ENCODE measurements at regions not wholly inside any gene's neighbourhood (a gene's known extent, or its start where the extent isn't known, plus 50 kb on each side); places are given as distances from the start of the nearest gene placed in this dataset.

- WGBS (ENCODE audit: extremely low coverage, insufficient read length, low lambda C conversion rate) = no CpG with 5 or more reads among the region's 4 CpGs
Measured at GRCh38 chr18:32871786-32872185, 99.0 kb upstream of the KLHL14 start.

More at GRCh38 chr18:32871786-32872185, 99.0 kb upstream of the KLHL14 start:
- Histone ChIP-seq H3K4me2 (ENCODE audit: insufficient read depth, insufficient read length, low read length) (no peak overlapping the region), H4K20me1 (ENCODE audit: control insufficient read depth, insufficient read depth, insufficient read length) (no peaks in the 10 kb centered on the region), H2BK20ac (ENCODE audit: low read depth, low read length, poor library complexity, severe bottlenecking) (no peak overlapping the region), H3K23ac (ENCODE audit: insufficient read length, low read depth, low read length) (no peak overlapping the region), H3K23me2 (ENCODE audit: insufficient read length, low read depth, low read length, poor library complexity, severe bottlenecking) (no peaks in the 10 kb centered on the region), H3K27ac (ENCODE audit: insufficient read length, low read depth, low read length) (no peak overlapping the region), H3K4ac (ENCODE audit: low read depth, low read length) (no peak overlapping the region), H2BK15ac (ENCODE audit: low read depth, low read length) (no peak overlapping the region), H4K91ac (ENCODE audit: insufficient read length, low read depth, low read length) (no peak overlapping the region), H2AFZ (ENCODE audit: low read length) (no peak overlapping the region), H3K9me3 (ENCODE audit: control insufficient read depth, low read depth, low read length) (no peaks in the 10 kb centered on the region), H3K4me1 (ENCODE audit: insufficient read depth, low read length) (no peaks in the 10 kb centered on the region), H4K8ac (replicated peaks; ENCODE audit: insufficient read length, low read depth, low read length) (no peak overlapping the region), H3K27me3 (ENCODE audit: insufficient read depth, low read length) (no peaks in the 10 kb centered on the region), H3K79me1 (ENCODE audit: insufficient read depth, low read depth, low read length, poor library complexity, severe bottlenecking) (no peaks in the 10 kb centered on the region), H3K9ac (ENCODE audit: extremely low read depth, insufficient read length, low read length) (no peak overlapping the region), H3T11ph (ENCODE audit: low read length) (no peak overlapping the region), H2BK120ac (ENCODE audit: low read depth, low read length, poor library complexity, severe bottlenecking) (no peak overlapping the region), H3K18ac (ENCODE audit: insufficient read length, low read depth, low read length) (no peak overlapping the region), H2BK5ac (ENCODE audit: insufficient read length, low read length) (no peak overlapping the region), H4K5ac (ENCODE audit: insufficient read length, low read depth, low read length) (no peak overlapping the region), H3K14ac (ENCODE audit: insufficient read depth, low read length) (no peak overlapping the region), H3K79me2 (ENCODE audit: insufficient read depth, low read length) (no peaks in the 10 kb centered on the region), H2BK12ac (ENCODE audit: insufficient read length, low read depth, low read length) (no peak overlapping the region), H3K56ac (ENCODE audit: insufficient read length, low read depth, low read length) (no peak overlapping the region), H2AK5ac (ENCODE audit: insufficient read length, low read length) (no peak overlapping the region)
- H3K4me3 Mint-ChIP-seq = no peak overlapping the region
- no peaks in the 10 kb centered on the region for H3K27me3 Mint-ChIP-seq (ENCODE audit: low read depth)
- DNase-seq = no peak
- peaks cover 22 to 23% of the 10 kb centered on the region in 2 experiments for H3K4me1 Mint-ChIP-seq
- TF ChIP-seq CTCF (conservative IDR thresholded peaks at IDR 0.05) = no peak
- H3K9me3 Mint-ChIP-seq = 0 out of 5 replicates have a peak, but pooled peaks cover 0 to 3% of the 10 kb centered on the region in 2 experiments
- H3K36me3 Mint-ChIP-seq (ENCODE audit: insufficient read depth in 1 of 3, low read depth in 3 of 3) = no peaks in the 10 kb centered on the region; a peak in 1 of 7 replicates
- no peak overlapping the region; a peak in 1 of 7 replicates for H3K27ac Mint-ChIP-seq

Measured in H9 (cell line).